22Rv1 (cell line): ENCODE measurements at regions not wholly inside any gene's neighbourhood (a gene's known extent, or its start where the extent isn't known, plus 50 kb on each side); places are given as distances from the start of the nearest gene placed in this dataset.

Experiments used
- ZFX ChIP-seq: fragments of 450-650 bp; IDR thresholded peaks from 2 replicates; pipeline ENCODE4 v1.6.1; 2017; ENCODE audit warnings: antibody characterized with exemption, borderline replicate concordance
- TF ChIP-seq, protein P1 (sequence below): fragments of 450-650 bp; IDR thresholded peaks from 2 replicates; pipeline ENCODE4 v1.5.1; 2017; ENCODE audit warnings: mild to moderate bottlenecking

DNA sequence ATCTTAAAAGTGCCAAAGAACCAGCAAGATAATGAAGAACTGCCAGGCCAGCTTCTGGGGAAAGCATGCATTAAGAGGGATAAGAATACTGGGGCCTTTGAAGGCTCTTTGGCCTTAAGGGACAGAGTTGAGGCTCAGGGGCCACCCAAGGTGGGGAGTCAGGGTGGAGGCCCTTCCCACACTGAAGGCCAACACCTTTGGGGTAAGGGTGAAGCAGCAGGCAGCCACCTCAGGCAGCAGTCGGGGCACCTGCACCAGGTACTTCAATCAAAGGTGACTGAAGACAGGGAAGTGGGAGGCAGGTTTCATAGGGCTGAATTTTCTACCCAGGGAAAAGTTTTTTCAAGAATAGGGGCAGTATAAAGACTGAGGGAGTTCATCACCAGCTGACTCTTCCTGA lies 87.7 kb upstream of the KLF13 start:
- TF ChIP-seq, protein P1, sequence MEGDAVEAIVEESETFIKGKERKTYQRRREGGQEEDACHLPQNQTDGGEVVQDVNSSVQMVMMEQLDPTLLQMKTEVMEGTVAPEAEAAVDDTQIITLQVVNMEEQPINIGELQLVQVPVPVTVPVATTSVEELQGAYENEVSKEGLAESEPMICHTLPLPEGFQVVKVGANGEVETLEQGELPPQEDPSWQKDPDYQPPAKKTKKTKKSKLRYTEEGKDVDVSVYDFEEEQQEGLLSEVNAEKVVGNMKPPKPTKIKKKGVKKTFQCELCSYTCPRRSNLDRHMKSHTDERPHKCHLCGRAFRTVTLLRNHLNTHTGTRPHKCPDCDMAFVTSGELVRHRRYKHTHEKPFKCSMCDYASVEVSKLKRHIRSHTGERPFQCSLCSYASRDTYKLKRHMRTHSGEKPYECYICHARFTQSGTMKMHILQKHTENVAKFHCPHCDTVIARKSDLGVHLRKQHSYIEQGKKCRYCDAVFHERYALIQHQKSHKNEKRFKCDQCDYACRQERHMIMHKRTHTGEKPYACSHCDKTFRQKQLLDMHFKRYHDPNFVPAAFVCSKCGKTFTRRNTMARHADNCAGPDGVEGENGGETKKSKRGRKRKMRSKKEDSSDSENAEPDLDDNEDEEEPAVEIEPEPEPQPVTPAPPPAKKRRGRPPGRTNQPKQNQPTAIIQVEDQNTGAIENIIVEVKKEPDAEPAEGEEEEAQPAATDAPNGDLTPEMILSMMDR, result no peak
- no peak for TF ChIP-seq ZFX
